Muscle layer of duodenum (tissue), 2 donors: ENCODE measurements at regions not wholly inside any gene's neighbourhood (a gene's known extent, or its start where the extent isn't known, plus 50 kb on each side); places are given as distances from the start of the nearest gene placed in this dataset.

Experiments used
- H3K27ac ChIP-seq: one replicate; pipeline ENCODE4 v1.7.0; 2013; ENCODE audit warnings: mild to moderate bottlenecking, low read length
- H3K27me3 ChIP-seq: one replicate; pipeline ENCODE4 v1.7.0; 2013; ENCODE audit warnings: low read depth, mild to moderate bottlenecking, control low read depth, low read length
- H3K36me3 ChIP-seq, 2 donors: one replicate each; pipeline ENCODE4 v1.7.0; 2013; ENCODE audit warnings: low read length in 2 of 2, control low read depth in 1 of 2, mild to moderate bottlenecking in 1 of 2; ENCODE audit not compliant: insufficient read depth in 2 of 2, control insufficient read depth in 1 of 2
- H3K4me1 ChIP-seq, 2 donors: one replicate each; pipeline ENCODE4 v1.7.0; 2013; ENCODE audit warnings: low read length in 2 of 2, mild to moderate bottlenecking in 2 of 2, control low read depth in 1 of 2, moderate library complexity in 1 of 2; ENCODE audit not compliant: insufficient read depth in 2 of 2, control insufficient read depth in 1 of 2
- H3K4me3 ChIP-seq, 2 donors: one replicate each; pipeline ENCODE4 v1.7.0; 2013; ENCODE audit warnings: low read length in 2 of 2, low read depth in 1 of 2, mild to moderate bottlenecking in 1 of 2
- H3K9me3 ChIP-seq, 2 donors: one replicate each; pipeline ENCODE4 v1.7.0; 2013; ENCODE audit warnings: low read length in 2 of 2, control low read depth in 1 of 2, mild to moderate bottlenecking in 1 of 2; ENCODE audit not compliant: control insufficient read depth in 1 of 2
- donor health status: healthy.

DNA sequence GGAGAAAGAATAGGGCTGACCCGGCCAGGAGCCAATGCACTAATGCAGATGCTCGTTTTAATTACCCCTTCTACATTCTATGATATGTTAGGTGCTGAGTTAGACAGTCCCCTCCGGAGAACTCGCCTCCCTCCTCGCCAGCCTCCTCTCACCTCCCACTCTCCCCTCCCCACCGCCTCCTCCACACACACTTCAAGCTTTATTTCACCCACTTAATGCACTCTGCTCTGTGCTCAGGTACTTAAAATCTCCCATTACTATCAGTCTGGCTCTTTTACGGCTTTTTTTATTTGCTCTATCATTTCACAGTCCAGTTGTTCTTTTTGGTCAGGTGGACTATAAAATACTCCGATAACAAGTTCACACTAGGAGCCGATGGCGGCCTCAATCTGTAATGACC, 231.6 kb downstream of the TEX36 start:
- H3K4me1 ChIP-seq = no peaks in the 10 kb centered on the region
- H3K9me3 ChIP-seq = no peaks in the 10 kb centered on the region

DNA sequence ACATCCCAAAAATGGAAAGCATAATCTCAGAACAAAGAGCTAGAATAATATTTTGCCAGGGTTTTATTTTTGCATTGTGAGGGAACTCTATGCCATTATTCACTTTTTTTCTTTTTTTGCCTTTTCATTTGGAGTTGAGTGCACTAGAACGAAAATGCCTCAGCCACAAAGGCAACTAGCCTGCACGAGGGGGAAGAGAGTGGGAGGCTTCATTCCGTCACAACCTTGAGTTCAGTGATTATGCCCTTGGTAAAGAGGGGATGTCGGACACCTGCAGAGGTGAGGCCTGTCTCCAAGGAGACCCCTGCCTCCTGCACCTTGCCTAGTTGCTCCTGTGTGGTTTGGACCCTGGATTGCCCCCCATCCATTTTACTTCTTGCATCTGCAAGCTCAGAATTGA, 232.7 kb downstream of the TEX36 start:
- Histone ChIP-seq H3K9me3 (no peaks in the 10 kb centered on the region), H3K36me3 (no peaks in the 10 kb centered on the region), H3K4me3 (no peak overlapping the region), H3K27me3 (no peaks in the 10 kb centered on the region), H3K4me1 (no peaks in the 10 kb centered on the region), H3K27ac (no peak overlapping the region)

More for the DNA sequence above, 231.6 kb downstream of the TEX36 start:
- Histone ChIP-seq H3K4me3 (no peak overlapping the region), H3K36me3 (no peaks in the 10 kb centered on the region), H3K27ac (no peak overlapping the region), H3K27me3 (no peaks in the 10 kb centered on the region)

DNA sequence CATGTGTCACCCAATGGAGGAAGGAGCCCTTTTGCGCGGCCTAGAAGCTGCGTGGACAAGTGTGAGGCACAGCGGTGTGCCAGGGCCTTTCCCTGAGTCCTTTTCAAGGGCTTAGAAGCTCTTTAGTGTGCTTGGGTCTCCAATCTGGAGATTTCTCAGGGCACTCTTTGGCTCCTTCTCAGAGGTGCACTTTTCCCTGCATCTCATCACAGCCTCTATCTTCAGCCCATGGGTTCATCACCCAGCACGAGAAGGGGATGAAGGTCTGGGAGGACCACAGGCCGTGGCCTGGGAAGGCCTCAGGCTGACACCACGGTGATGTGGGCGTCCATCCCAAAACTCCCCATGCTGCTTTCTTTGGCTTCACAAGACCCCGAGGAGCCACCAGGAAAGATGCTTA, 233.4 kb downstream of the TEX36 start:
- Histone ChIP-seq H3K27me3 (no peaks in the 10 kb centered on the region), H3K9me3 (no peaks in the 10 kb centered on the region), H3K4me1 (no peaks in the 10 kb centered on the region), H3K36me3 (no peaks in the 10 kb centered on the region), H3K27ac (no peak overlapping the region), H3K4me3 (no peak overlapping the region)

DNA sequence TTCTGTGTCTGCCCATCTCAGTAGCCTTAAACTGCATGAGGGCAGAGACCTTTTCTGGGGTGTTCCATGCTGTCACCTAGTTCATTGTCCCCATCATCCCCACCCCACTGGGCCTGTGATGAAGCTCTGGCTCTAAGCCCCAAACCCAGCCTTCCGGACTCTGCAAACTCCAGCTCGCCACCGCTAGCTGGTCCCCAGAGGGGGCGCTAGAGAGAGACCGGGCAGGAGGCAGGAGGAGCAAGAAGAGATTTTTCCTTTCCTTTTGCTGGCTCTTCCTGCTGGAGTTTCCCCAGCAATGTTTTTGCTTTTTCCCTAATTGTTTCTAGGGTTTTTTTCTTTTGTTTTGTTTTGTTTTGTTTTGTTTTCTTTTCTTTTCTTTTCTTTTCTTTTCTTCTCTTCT, 234.4 kb downstream of the TEX36 start:
- no peak overlapping the region for H3K4me3 ChIP-seq
- no peaks in the 10 kb centered on the region for H3K36me3 ChIP-seq
- peaks cover 0 to 2% of the 10 kb centered on the region in 2 donors for H3K4me1 ChIP-seq
- no peaks in the 10 kb centered on the region for H3K27me3 ChIP-seq
- H3K27ac ChIP-seq = no peak overlapping the region
- H3K9me3 ChIP-seq = no peaks in the 10 kb centered on the region

DNA sequence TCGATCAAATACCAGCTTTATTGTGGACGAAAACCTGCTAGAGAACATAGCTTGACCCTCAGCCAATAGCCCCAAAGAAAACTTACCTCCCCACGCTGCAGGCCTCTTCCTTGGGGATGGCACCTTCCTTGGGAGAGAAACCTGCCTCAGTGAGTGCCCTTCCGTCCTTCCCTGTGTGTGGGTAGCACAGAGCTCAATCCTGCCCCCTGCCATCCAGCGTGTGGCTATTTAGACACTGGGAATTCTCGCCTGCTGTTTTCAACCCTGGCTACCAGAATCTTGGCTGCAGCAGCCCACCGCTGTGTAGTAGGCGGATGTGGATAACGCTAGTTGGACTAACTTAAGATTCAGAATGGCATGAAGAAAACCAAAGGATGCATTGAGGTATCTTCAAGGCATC, 238.2 kb downstream of the TEX36 start:
- H3K27me3 ChIP-seq = no peaks in the 10 kb centered on the region
- no peak overlapping the region for H3K27ac ChIP-seq

DNA sequence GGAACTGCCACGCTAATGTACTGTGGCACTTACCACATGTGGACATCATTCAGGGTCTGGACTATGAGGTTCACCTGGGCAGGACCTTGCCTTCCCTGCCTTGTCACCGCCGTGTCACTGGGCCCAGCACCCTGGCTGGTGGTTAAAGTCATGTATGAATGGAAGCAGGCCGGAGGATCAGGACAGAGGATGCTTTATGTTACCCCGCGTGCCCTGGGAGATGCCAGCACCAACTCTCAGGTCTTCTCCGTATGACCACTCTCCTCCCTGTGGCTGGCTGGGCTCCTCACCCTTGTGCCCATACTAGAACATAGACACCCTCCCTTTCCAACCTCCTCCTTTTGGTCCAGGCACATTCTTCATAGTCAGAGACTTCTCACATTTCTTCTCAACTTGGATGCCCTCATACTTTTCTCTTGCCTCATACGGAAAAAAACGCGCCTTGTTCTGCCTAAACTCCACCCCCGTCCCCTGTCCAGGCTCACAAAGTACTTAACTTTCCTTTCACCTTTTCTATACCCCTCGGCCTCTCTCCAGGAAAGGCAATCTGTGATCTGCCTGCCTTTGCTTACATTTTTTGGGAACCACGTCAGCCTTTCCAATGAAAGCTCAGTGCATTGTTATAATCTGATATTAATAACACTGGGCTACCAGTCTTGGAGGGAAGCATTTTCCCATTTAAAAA, 240.0 kb downstream of the TEX36 start:
- Histone ChIP-seq H3K4me3 (no peak overlapping the region), H3K9me3 (no peaks in the 10 kb centered on the region), H3K4me1 (peaks cover 0 to 4% of the 10 kb centered on the region in 2 donors), H3K27me3 (no peaks in the 10 kb centered on the region), H3K27ac (no peak overlapping the region), H3K36me3 (no peaks in the 10 kb centered on the region)

More for the DNA sequence above, 238.2 kb downstream of the TEX36 start:
- H3K4me3 ChIP-seq = no peak overlapping the region
- peaks cover 0 to 4% of the 10 kb centered on the region in 2 donors for H3K4me1 ChIP-seq
- H3K9me3 ChIP-seq = no peaks in the 10 kb centered on the region
- no peaks in the 10 kb centered on the region for H3K36me3 ChIP-seq

DNA sequence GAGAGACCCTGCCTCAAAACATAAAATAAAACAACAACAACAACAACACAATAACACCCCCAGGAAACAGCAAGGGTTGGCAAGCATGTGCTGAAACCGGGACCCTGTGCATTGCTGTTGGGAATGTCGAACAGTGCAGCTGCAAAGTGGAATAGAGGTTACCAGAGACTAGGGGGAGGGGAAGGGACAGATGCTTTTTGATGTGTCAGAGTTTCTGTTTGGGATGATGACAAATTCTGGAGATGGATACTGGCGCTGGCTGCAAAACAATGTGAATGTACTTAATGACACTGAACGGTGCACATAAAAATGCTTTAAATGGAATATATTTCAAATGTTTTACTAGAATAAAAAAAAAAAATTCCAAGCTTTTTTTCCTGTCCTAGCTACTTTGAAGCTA, 241.8 kb downstream of the TEX36 start:
- no peak overlapping the region for H3K27ac ChIP-seq
- no peaks in the 10 kb centered on the region for H3K9me3 ChIP-seq
- peaks cover 0 to 4% of the 10 kb centered on the region in 2 donors for H3K4me1 ChIP-seq
- H3K27me3 ChIP-seq = no peaks in the 10 kb centered on the region
- H3K4me3 ChIP-seq = no peak overlapping the region
- no peaks in the 10 kb centered on the region for H3K36me3 ChIP-seq

DNA sequence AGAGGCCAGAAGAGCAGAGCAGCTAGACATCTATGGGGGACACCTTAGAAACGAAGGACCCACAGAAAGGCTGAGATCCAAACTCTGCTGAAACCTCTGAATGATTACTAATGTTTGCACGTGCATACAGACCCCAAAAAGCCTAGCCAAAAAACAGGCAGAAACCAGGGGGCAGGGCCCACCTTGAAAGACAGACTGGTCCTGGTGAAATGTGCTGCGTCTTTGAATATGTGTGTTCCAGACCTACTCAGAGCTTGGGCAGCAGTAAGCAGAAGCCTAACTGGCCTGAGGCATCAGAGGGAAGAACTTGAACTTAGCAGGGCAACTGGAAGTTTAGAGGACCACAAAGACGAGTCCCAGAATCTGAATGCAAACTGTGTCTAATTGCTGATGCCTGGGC, 251.8 kb downstream of the TEX36 start:
- no peaks in the 10 kb centered on the region for H3K4me1 ChIP-seq
- H3K36me3 ChIP-seq = no peaks in the 10 kb centered on the region
- H3K4me3 ChIP-seq = no peak overlapping the region
- H3K27ac ChIP-seq = no peak overlapping the region
- peaks cover 0 to 5% of the 10 kb centered on the region in 2 donors for H3K9me3 ChIP-seq
- H3K27me3 ChIP-seq = no peaks in the 10 kb centered on the region

DNA sequence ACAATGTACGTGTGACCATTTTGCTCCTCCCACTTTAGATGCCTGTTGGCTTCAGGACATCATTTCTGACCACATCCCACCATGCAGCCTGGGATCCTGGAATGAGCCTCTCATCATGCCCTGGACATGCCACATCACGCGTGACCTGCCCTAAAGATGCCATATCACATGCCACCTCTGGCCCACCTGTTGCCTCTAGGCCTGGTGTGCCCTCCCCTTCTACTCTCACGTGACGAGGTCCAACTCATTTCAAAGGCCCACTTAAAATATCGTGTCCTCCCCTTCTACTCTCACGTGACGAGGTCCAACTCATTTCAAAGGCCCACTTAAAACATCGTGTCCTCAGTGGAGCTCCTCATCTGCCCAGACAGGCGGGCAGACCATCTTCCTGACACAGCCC, 254.9 kb downstream of the TEX36 start:
- Histone ChIP-seq H3K27ac (no peak overlapping the region), H3K4me3 (no peak overlapping the region), H3K36me3 (no peaks in the 10 kb centered on the region), H3K9me3 (no peaks in the 10 kb centered on the region), H3K4me1 (no peaks in the 10 kb centered on the region), H3K27me3 (no peaks in the 10 kb centered on the region)

DNA sequence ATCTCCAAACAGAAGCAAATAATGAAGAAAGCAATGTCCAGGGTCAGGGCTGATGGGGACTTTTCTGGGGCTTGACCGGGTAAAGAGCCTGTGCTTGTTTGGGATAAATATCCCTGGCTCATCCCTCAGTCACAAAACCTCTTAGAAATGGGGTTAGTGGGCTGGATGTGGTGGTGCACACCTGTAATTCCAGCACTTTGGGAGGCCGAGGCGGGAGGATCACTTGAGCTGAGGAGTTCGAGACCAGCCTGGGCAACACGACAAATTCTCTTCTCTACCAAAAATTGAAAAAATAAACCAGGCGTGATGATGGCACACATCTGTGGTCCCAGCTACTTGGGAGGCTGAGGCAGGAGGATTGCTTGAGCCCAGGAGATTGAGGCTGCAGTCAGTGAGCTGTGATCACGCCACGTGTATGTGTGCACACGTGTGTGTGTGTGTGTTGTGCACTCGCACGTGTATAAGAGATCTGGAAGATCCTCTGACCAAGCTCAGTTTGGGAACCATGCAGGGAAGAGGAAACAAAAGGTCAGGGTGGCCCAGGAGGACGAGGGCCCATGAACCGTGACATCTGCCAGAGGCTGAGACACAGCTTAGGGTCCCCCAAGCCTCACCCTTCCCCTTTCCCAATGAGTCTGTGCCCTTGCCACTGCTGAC, 258.6 kb downstream of the TEX36 start:
- H3K27ac ChIP-seq = no peak overlapping the region
- no peak overlapping the region for H3K4me3 ChIP-seq
- no peaks in the 10 kb centered on the region for H3K9me3 ChIP-seq
- no peaks in the 10 kb centered on the region for H3K36me3 ChIP-seq
- no peaks in the 10 kb centered on the region for H3K4me1 ChIP-seq
- no peaks in the 10 kb centered on the region for H3K27me3 ChIP-seq

DNA sequence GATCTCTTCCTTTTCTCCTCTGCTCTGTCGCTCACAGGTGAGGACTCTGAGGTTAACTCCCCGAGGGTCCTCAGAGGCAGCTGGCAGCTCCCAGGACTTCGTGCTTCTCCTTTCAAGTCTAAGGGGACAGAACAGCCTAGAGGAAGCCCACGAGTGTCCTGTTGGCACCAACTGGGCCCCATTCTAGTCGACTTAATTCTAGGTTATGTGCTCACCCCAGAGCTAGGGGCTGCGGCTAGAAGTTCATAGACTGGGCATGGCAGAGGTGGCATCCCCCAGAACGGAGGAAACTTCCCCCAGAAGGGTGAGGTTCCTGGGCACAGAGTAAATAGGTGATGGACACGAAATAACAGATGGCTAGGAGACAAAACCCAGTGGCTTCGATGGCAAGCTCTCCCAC, 259.4 kb downstream of the TEX36 start:
- H3K27me3 ChIP-seq = no peaks in the 10 kb centered on the region
- H3K4me3 ChIP-seq = no peak overlapping the region
- H3K36me3 ChIP-seq = no peaks in the 10 kb centered on the region
- H3K4me1 ChIP-seq = no peaks in the 10 kb centered on the region
- no peak overlapping the region for H3K27ac ChIP-seq
- peaks cover 0 to 3% of the 10 kb centered on the region in 2 donors for H3K9me3 ChIP-seq

DNA sequence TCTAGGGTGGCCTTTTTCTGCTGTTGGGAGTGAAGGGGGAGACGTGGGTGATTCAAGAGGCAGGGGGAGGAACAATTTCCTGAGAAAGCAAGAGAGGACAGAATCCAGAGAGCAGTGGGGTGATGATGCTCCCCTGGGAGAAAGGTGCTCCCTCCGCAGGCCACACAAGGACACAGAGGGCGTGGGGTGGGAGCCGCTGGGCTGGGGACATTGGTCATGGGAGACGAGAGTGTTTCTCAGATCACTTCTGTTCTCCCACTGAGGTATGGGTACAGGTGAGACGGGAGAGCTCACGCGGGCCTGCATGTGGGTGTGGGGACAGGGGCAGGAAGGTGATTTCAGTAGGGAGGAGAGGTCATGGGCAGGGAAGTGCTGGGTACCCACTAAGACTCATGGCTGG, 259.5 kb upstream of the CTBP2 start:
- Histone ChIP-seq H3K4me1 (peaks cover 0 to 7% of the 10 kb centered on the region in 2 donors), H3K36me3 (no peaks in the 10 kb centered on the region), H3K4me3 (no peak overlapping the region), H3K27me3 (no peaks in the 10 kb centered on the region), H3K9me3 (peaks cover 0 to 5% of the 10 kb centered on the region in 2 donors), H3K27ac (no peak overlapping the region)
